Endothelial cell of umbilical vein (primary cell): ENCODE measurements at regions not wholly inside any gene's neighbourhood (a gene's known extent, or its start where the extent isn't known, plus 50 kb on each side); places are given as distances from the start of the nearest gene placed in this dataset.

Source experiments
- BruUV-seq: library from RNA; stranded (reverse); fragments of 400-500 nt; replicated peaks from 2 replicates; lab custom pipeline; 2021; lab: Mats Ljungman, UMichigan
- CTCF ChIA-PET: fragments of 300-600, 350-600 bp; sonication (Branson Sonifier 250); formaldehyde crosslinking; loops from one replicate; lab custom pipeline; 2021; ENCODE audit warnings: antibody characterized with exemption, inconsistent platforms; lab: Charles Lee
- POLR2A ChIA-PET: fragments of 300-600, 350-600 bp; sonication (Branson Sonifier 250); formaldehyde crosslinking; loops from one replicate; lab custom pipeline; 2021; ENCODE audit warnings: antibody characterized with exemption, inconsistent platforms; lab: Charles Lee
- DNase-seq: peaks from one replicate; pipeline ENCODE4 v3.0.0-alpha.2; 2011; ENCODE audit warnings: low read depth, low spot score
- FAIRE-seq: peaks from 2 replicates; lab custom pipeline; 2011; peaks lifted over from hg19 to GRCh38; lab: Jason Lieb, UNC
- H2AFZ ChIP-seq: 2 replicates; pipeline ENCODE4 v1.6.0; 2012; ENCODE audit warnings: low read depth, low read length, control low read depth, inconsistent platforms
- H3K27ac ChIP-seq: 2 replicates; pipeline ENCODE4 v1.5.1; 2011; ENCODE audit warnings: low read depth, mild to moderate bottlenecking, control low read depth, low read length, moderate library complexity; ENCODE audit not compliant: insufficient read depth
- H3K27me3 ChIP-seq, 2 experiments: 2 replicates each; pipeline versions ENCODE4 v1.6.0 to v1.6.1; 2011; ENCODE audit warnings: low read length in 2 of 2, mixed read lengths in 1 of 2; ENCODE audit not compliant: control insufficient read depth in 2 of 2, insufficient read depth in 2 of 2
- H3K36me3 ChIP-seq, 2 experiments: 2 replicates in 1 of 2; 3 replicates in 1 of 2; pipeline ENCODE4 v1.5.1; 2011; ENCODE audit warnings: low read length in 2 of 2, mild to moderate bottlenecking in 1 of 2, moderate library complexity in 1 of 2; ENCODE audit not compliant: control insufficient read depth in 2 of 2, insufficient read depth in 2 of 2; ENCODE audit errors: extremely low read depth in 1 of 2
- H3K4me1 ChIP-seq: 3 replicates; pipeline ENCODE4 v1.5.1; 2011; ENCODE audit warnings: mild to moderate bottlenecking, low read length; ENCODE audit not compliant: control insufficient read depth, insufficient read depth; ENCODE audit errors: extremely low read depth
- H3K4me2 ChIP-seq: 2 replicates; pipeline ENCODE4 v1.6.1; 2011; ENCODE audit warnings: low read length, control low read depth, mixed read lengths; ENCODE audit not compliant: insufficient read depth
- H3K4me3 ChIP-seq, 3 experiments: fragments of 200-600 bp in 1 of 3; sonication (generic), shearing (Covaris generic) in 1 of 3; replicated peaks in 1 of 3; 2 replicates each; pipeline ENCODE4 v1.5.1; 2011 to 2016; ENCODE audit warnings: control low read depth in 3 of 3, low read length in 3 of 3, mild to moderate bottlenecking in 2 of 3, inconsistent platforms in 1 of 3, low read depth in 1 of 3, moderate library complexity in 1 of 3; ENCODE audit not compliant: insufficient read depth in 1 of 3
- H3K79me2 ChIP-seq: 2 replicates; pipeline ENCODE4 v1.6.0; 2012; ENCODE audit warnings: low read length, inconsistent platforms; ENCODE audit not compliant: control insufficient read depth, insufficient read depth
- H3K9ac ChIP-seq: replicated peaks from 2 replicates; pipeline ENCODE3; 2011; ENCODE audit warnings: low read length, control low read depth; ENCODE audit not compliant: insufficient read depth; ENCODE audit errors: extremely low read depth
- H3K9me1 ChIP-seq: replicated peaks from 3 replicates; pipeline ENCODE4 v1.6.0; 2011; ENCODE audit warnings: mild to moderate bottlenecking, low read length; ENCODE audit not compliant: control insufficient read depth, insufficient read depth; ENCODE audit errors: extremely low read depth
- H3K9me3 ChIP-seq: replicated peaks from 2 replicates; pipeline ENCODE4 v1.5.1; 2012; ENCODE audit warnings: low read length, inconsistent platforms; ENCODE audit not compliant: control insufficient read depth, insufficient read depth
- H4K20me1 ChIP-seq: replicated peaks from 2 replicates; pipeline ENCODE3; 2011; ENCODE audit warnings: mild to moderate bottlenecking, low read length; ENCODE audit not compliant: control insufficient read depth, insufficient read depth; ENCODE audit errors: extremely low read depth
- EZH2 ChIP-seq: IDR thresholded peaks from 2 replicates; pipeline ENCODE4 v1.6.1; 2012; ENCODE audit warnings: borderline replicate concordance, low read depth, mild to moderate bottlenecking, moderate library complexity, low read length, inconsistent platforms; ENCODE audit not compliant: severe bottlenecking
- FOS ChIP-seq: IDR thresholded peaks from 2 replicates; pipeline ENCODE4 v1.6.1; 2011; ENCODE audit warnings: mild to moderate bottlenecking, low read length, moderate library complexity, borderline replicate concordance; ENCODE audit not compliant: insufficient read depth
- GATA2 ChIP-seq: IDR thresholded peaks from 2 replicates; pipeline ENCODE4 v1.7.0; 2011; ENCODE audit warnings: low read depth, mild to moderate bottlenecking, moderate library complexity, mixed read lengths, low read length; ENCODE audit not compliant: insufficient read length, insufficient read depth
- JUN ChIP-seq: IDR thresholded peaks from 2 replicates; pipeline ENCODE4 v1.6.1; 2011; ENCODE audit warnings: borderline replicate concordance, low read depth; ENCODE audit not compliant: insufficient read length, insufficient read depth
- MYC ChIP-seq: IDR thresholded peaks from one replicate; pipeline ENCODE4 v1.6.1; 2011; ENCODE audit warnings: mild to moderate bottlenecking, low read depth, low read length
- POLR2A ChIP-seq: IDR thresholded peaks from 2 replicates; pipeline ENCODE4 v1.6.1; 2012; ENCODE audit warnings: low read depth, mild to moderate bottlenecking, control low read depth, low read length
- POLR2AphosphoS5 ChIP-seq: IDR thresholded peaks from 2 replicates; pipeline ENCODE4 v1.6.1; 2012; ENCODE audit warnings: low read depth, mild to moderate bottlenecking, control low read depth, low read length, moderate library complexity; ENCODE audit not compliant: insufficient read depth
- dilution Hi-C: fragments of 300-500 bp; cut with MboI; formaldehyde crosslinking; loops from one replicate; pipeline ENCODE4 v1.15.0; 2019; ENCODE audit warnings: low sequenced_read_pairs; ENCODE audit not compliant: extremely low pct_ligation_motif_present
- intact Hi-C: fragments of 100-400 bp; cut with micrococcal nuclease; formaldehyde crosslinking; loops from one replicate; pipeline ENCODE4 v1.10.0; 2022
- TF ChIP-seq, protein P1 (sequence below), 2 donors: IDR thresholded peaks; 1 replicate in 1 of 2; 2 replicates in 1 of 2; pipeline ENCODE4 v1.5.1; 2011; ENCODE audit warnings: low read length in 2 of 2, mild to moderate bottlenecking in 2 of 2, moderate library complexity in 2 of 2, control low read depth in 1 of 2, inconsistent platforms in 1 of 2, low read depth in 1 of 2; ENCODE audit not compliant: insufficient read depth in 1 of 2; ENCODE audit errors: extremely low read depth in 1 of 2
- TF ChIP-seq, protein P2 (sequence below): IDR thresholded peaks from 2 replicates; pipeline ENCODE4 v1.6.1; 2011; ENCODE audit not compliant: insufficient read depth, insufficient read length

DNA sequence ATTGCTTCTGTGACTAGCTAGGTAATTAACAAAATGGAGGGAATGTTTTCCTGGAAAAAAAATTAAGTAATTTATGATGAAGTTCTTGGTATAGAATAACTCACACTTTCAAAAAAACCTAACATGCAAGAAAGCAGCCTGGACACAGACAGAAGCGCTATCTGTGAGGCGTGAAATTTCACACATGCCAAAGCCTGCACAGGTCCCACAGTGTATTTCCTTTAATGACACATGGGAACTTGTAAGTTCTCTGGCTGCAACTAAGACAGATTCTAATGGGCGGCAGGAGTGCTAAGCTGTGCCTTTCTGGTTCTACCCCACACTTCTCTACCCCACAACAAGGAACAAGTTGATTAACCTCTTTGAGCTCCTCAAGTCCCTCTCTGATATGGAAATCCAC is 84.9 kb upstream of the NEO1 start:
- Histone ChIP-seq H3K4me3 (no peak overlapping the region), H3K79me2 (no peaks in the 10 kb centered on the region), H3K36me3 (no peaks in the 10 kb centered on the region), H3K27ac (no peak overlapping the region), H3K9me1 (no peaks in the 10 kb centered on the region), H3K27me3 (peaks cover 0 to 2% of the 10 kb centered on the region in 2 experiments), H2AFZ (no peak overlapping the region), H3K4me1 (no peaks in the 10 kb centered on the region), H4K20me1 (no peaks in the 10 kb centered on the region), H3K9me3 (no peaks in the 10 kb centered on the region), H3K4me2 (no peak overlapping the region), H3K9ac (no peak overlapping the region)
- TF ChIP-seq, protein P1, sequence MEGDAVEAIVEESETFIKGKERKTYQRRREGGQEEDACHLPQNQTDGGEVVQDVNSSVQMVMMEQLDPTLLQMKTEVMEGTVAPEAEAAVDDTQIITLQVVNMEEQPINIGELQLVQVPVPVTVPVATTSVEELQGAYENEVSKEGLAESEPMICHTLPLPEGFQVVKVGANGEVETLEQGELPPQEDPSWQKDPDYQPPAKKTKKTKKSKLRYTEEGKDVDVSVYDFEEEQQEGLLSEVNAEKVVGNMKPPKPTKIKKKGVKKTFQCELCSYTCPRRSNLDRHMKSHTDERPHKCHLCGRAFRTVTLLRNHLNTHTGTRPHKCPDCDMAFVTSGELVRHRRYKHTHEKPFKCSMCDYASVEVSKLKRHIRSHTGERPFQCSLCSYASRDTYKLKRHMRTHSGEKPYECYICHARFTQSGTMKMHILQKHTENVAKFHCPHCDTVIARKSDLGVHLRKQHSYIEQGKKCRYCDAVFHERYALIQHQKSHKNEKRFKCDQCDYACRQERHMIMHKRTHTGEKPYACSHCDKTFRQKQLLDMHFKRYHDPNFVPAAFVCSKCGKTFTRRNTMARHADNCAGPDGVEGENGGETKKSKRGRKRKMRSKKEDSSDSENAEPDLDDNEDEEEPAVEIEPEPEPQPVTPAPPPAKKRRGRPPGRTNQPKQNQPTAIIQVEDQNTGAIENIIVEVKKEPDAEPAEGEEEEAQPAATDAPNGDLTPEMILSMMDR (IDR thresholded peaks at IDR 0.05; ENCODE audit: extremely low read depth in 1 of 2, insufficient read depth in 1 of 2, low read depth in 1 of 2, low read length in 2 of 2) = no peak
- TF ChIP-seq POLR2A = no peak
- TF ChIP-seq POLR2AphosphoS5 = no peak
- no peak for TF ChIP-seq JUN
- no peak for TF ChIP-seq MYC
- no peak for TF ChIP-seq GATA2
- no peak for TF ChIP-seq FOS
- DNase-seq (no peak), FAIRE-seq (no peak)
- BruUV-seq = no TSS peak
- intact Hi-C loops (no loop called here), dilution Hi-C loops (no loop called here)
- CTCF ChIA-PET = interaction anchor here (1.0 to 1.5 kb wide), 3 partner anchors 13 to 274 kb away, joined by 3 to 6 read pairs (median 3); no protein-coding TSS in a partner anchor
- POLR2A ChIA-PET = no interaction called here

DNA sequence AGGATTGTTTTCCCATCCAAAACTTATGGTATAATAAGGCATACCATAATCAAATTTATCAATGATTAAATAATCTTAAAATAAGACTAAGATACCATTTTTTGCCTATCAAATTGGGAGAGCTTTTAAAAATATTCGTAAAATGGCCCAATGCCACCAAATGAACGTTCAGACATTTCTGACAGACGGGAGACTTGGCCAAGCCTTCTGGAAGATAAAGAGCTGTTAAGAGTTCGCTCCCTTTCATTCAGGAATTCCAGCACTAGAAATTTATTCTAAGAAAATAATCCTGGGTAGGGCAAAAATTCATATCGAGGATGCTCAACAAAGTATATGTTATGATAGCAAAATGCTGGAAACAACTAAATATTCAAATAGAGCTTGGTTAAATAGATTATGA is 85.6 kb upstream of the NEO1 start:
- POLR2A ChIA-PET = no interaction called here
- no peaks in the 10 kb centered on the region for H3K9me3 ChIP-seq
- BruUV-seq = no TSS peak
- H3K27me3 ChIP-seq = peaks cover 0 to 2% of the 10 kb centered on the region in 2 experiments
- H2AFZ ChIP-seq = no peak overlapping the region
- no peak overlapping the region for H3K9ac ChIP-seq
- H3K36me3 ChIP-seq = no peaks in the 10 kb centered on the region
- H3K4me2 ChIP-seq = no peak overlapping the region
- dilution Hi-C loops (no loop called here), intact Hi-C loops (no loop called here)
- no peaks in the 10 kb centered on the region for H3K4me1 ChIP-seq
- H4K20me1 ChIP-seq = no peaks in the 10 kb centered on the region
- CTCF ChIA-PET = interaction anchor here (1.0 to 1.5 kb wide), 3 partner anchors 12 to 274 kb away, joined by 3 to 6 read pairs (median 3); no protein-coding TSS in a partner anchor
- FAIRE-seq (no peak), DNase-seq (no peak)
- no peak overlapping the region for H3K27ac ChIP-seq
- H3K9me1 ChIP-seq = no peaks in the 10 kb centered on the region
- TF ChIP-seq FOS = no peak
- TF ChIP-seq, protein P1 (IDR thresholded peaks at IDR 0.05; ENCODE audit: extremely low read depth in 1 of 2, insufficient read depth in 1 of 2, low read depth in 1 of 2, low read length in 2 of 2) = no peak
- no peak for TF ChIP-seq POLR2AphosphoS5
- no peak for TF ChIP-seq MYC
- TF ChIP-seq, protein P2, sequence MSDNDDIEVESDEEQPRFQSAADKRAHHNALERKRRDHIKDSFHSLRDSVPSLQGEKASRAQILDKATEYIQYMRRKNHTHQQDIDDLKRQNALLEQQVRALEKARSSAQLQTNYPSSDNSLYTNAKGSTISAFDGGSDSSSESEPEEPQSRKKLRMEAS = no peak
- no peak for TF ChIP-seq EZH2
- H3K4me3 ChIP-seq = no peak overlapping the region
- no peaks in the 10 kb centered on the region for H3K79me2 ChIP-seq
